HepG2 (cell line): ENCODE measurements at regions not wholly inside any gene's neighbourhood (a gene's known extent, or its start where the extent isn't known, plus 50 kb on each side); places are given as distances from the start of the nearest gene placed in this dataset.

Experiments used
- ARNT ChIP-seq: fragments of 450-650 bp; IDR thresholded peaks from 2 replicates; pipeline ENCODE4 v1.6.1; 2017
- POLR2A ChIP-seq, 2 experiments: IDR thresholded peaks; 2 replicates each; pipeline ENCODE4 v1.6.1; 2011; ENCODE audit warnings: low read depth in 2 of 2, low read length in 2 of 2, mild to moderate bottlenecking in 1 of 2, moderate library complexity in 1 of 2; ENCODE audit not compliant: insufficient read depth in 1 of 2
- SETDB1 ChIP-seq: sonication (generic); formaldehyde crosslinking; IDR thresholded peaks from 2 replicates; pipeline ENCODE4 v1.5.1; 2020; ENCODE audit warnings: missing genetic modification reagents, mild to moderate bottlenecking, borderline replicate concordance

- TF ChIP-seq SETDB1 (CRISPR knock-in tag) (no peak), POLR2A (IDR thresholded peaks at IDR 0.05; ENCODE audit: insufficient read depth in 1 of 2, low read depth in 2 of 2, low read length in 2 of 2) (no peak), ARNT (no peak)
Measured at GRCh38 chr4:25513814-25514213, 136.8 kb downstream of the ANAPC4 start.
